SK-N-MC (cell line): ENCODE measurements at regions not wholly inside any gene's neighbourhood (a gene's known extent, or its start where the extent isn't known, plus 50 kb on each side); places are given as distances from the start of the nearest gene placed in this dataset.

Source experiments
- EZH2 ChIP-seq: fragments of 200-600 bp; sonication (generic); IDR thresholded peaks from one replicate; pipeline ENCODE4 v1.6.1; 2017; ENCODE audit warnings: antibody characterized with exemption
- FOXP2 ChIP-seq: optimal IDR thresholded peaks from 2 replicates; pipeline ENCODE3; 2011; ENCODE audit warnings: mild to moderate bottlenecking, moderate library complexity; ENCODE audit not compliant: insufficient read depth; ENCODE audit errors: extremely low read length, control extremely low read depth
- POLR2AphosphoS5 ChIP-seq: IDR thresholded peaks from 2 replicates; pipeline ENCODE4 v1.6.1; 2012; ENCODE audit warnings: mild to moderate bottlenecking, low read depth, low read length, borderline replicate concordance

- TF ChIP-seq EZH2 (no peak), POLR2AphosphoS5 (no peak), FOXP2 (no peak)
Observed at GRCh38 chr5:40043916-40044315, 619.1 kb upstream of the DAB2 start.
